LNCAP (cell line): ENCODE measurements at regions not wholly inside any gene's neighbourhood (a gene's known extent, or its start where the extent isn't known, plus 50 kb on each side); places are given as distances from the start of the nearest gene placed in this dataset.

Experiments used
- TF ChIP-seq, protein P1 (sequence below): fragments of 450-650 bp; IDR thresholded peaks from 2 replicates; pipeline ENCODE4 v1.5.1; 2017; ENCODE audit warnings: mild to moderate bottlenecking

DNA sequence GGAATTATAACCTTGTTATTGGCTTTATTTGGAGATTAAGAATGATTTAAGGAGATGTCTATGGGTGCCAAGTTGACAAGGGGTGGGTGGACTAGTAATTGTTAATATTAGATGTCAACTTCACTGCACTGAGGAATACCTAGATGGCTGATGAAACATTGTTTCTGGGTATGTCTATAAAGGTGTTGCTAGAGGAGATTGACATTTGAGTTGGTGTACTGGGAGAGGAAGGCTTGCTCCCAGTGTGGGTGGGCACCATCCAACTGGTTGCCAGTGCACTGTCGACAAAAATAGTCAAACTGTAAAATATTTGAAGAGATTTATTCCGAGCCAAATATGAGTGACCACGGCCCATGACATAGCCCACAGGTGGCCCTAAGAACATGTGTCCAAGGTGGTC, 378.8 kb downstream of the NDFIP2 start:
- TF ChIP-seq, protein P1, sequence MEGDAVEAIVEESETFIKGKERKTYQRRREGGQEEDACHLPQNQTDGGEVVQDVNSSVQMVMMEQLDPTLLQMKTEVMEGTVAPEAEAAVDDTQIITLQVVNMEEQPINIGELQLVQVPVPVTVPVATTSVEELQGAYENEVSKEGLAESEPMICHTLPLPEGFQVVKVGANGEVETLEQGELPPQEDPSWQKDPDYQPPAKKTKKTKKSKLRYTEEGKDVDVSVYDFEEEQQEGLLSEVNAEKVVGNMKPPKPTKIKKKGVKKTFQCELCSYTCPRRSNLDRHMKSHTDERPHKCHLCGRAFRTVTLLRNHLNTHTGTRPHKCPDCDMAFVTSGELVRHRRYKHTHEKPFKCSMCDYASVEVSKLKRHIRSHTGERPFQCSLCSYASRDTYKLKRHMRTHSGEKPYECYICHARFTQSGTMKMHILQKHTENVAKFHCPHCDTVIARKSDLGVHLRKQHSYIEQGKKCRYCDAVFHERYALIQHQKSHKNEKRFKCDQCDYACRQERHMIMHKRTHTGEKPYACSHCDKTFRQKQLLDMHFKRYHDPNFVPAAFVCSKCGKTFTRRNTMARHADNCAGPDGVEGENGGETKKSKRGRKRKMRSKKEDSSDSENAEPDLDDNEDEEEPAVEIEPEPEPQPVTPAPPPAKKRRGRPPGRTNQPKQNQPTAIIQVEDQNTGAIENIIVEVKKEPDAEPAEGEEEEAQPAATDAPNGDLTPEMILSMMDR, result no peak

DNA sequence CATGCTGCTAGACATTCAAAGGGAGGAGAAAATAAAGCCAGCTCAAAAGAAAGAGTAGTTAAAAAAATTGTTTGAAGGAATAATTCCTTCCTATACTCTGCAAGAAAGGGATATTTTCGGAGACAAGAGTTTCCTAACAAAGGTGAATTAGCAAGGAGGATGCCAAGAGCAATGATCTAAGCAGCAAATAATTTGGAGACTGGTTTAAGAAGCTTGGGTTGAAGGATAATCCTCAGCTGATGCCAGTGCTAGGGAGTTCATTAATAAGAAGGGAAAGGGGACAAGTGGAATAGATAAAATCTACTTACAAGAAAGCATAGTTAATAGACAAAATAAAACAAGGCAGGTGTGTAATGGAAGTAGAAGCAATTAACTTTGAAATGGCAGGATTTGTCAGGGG, 372.3 kb downstream of the NDFIP2 start:
- TF ChIP-seq, protein P1, result no peak

DNA sequence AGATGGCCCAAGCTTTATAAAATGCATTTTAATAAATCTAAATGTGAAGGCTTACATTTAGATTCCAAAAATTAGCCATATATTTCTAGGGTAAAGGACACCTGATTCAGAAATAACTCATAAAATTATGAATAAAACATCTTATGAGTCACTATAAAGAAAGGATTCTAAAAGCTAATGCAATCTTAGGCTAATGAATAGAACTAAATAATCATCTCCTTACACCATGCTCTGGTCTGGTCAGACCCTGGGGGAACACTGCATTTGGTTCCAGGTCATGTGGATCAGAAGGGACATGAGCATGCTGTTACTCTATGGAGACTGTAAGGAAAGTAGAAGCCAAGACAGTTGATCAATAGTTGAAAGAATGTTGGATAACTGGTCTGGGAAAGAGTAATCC, 370.4 kb downstream of the NDFIP2 start:
- TF ChIP-seq, protein P1, result no peak

DNA sequence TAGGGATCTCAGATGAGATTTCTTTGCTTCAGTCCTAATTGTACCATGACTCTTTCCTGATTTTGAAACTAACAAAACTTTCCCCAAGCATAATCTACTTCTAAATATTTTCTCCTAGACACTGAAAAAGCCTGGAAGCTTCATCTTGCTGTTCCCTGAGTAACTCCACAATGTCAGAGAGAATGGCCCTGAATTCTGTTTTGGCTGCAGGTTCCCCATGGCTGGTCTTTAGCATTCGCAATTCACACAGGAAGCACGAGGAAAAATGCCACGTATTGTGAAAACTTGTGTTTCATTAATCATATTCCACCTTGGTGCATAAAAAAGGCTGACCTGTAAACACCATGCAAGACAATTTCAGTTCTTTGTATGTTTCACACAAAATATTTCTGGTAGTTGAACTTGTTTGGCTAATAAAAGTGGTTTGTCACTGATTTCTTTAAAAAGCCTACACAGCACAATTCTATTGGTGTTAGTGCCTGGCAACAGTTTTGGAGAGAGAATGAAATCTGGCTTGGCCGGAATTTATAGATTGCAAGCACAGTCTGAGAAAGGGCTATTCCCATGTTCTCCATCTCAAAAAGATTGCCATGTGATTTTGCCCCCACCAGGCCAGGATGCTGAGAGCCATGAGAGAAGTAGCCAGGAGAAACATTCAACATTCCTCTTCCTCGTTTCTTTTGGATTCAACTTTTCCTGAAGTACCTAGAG, 367.1 kb downstream of the NDFIP2 start:
- TF ChIP-seq, protein P1, result no peak

DNA sequence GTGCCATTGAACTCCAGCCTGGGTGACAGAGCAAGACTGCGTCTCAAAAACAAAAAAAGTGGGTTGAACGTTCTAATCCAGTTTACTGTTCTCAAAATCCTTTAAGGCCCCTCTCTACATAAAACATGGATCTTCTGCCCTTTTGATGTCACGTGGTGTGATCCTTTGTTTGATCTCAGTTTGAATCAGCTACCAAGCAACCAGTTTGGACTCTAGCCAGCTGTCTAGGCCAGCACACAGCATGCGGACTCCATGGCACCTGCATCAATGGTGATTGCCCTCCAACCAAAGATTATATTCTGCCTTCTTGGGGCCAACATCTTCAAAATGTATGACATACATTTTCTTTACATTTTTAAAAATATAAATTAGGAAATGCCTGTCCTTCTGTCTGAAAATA, 365.4 kb downstream of the NDFIP2 start:
- TF ChIP-seq, protein P1, result no peak

DNA sequence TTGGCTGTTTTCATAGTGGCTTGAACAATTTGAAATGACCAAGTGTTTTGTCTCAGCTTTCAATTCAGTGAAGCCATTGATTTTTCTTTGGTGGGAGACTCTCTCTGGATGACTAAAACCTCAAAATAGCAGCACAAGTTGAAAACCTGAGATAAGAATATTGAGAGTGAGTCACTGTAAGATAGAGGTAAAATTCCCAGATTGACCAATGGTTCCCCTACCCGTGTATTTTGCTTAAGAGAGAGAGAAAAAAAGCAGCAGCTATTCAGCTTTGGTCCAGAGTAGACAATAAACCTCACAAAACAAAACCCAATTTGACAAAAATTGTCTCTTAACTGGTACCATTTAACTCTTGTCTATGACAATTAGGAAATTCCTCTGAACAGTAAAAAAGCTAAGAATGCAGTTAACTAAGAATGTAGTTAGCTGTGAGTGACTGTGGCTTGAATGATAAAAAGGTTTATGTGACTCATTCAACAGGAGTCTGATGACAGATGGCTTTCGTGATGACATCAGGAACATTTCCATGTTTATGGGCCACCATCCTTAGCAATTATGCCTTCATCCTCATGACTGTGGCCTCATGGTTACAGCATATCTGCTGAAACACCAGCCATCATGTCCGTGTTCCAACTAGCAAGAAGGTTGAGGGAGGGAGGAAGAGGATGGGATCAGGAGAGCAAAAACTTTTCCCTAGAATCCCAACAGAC, 356.9 kb downstream of the NDFIP2 start:
- TF ChIP-seq, protein P1, result no peak

DNA sequence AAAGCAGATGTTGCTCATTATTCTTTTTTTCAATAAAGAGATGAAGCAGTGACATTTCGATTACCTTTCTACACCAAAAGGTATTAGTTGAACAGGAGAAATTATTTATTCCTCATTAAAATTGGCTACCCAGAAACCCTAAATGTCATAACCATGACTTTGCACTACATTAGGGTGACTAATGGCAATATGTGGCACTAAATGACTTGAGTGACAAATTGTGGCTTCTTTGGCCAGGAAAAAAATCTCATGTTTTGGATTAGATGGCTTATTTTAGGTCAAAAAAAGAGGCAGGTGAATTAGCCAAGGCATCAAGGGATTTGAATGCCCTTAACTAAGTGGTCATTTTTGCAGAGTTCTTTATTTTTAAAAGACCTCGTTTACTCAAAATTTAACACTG, 353.9 kb downstream of the NDFIP2 start:
- TF ChIP-seq, protein P1, result no peak
